ENCODE measurements at regions not wholly inside any gene's neighbourhood (a gene's known extent, or its start where the extent isn't known, plus 50 kb on each side); places are given as distances from the start of the nearest gene placed in this dataset.

DNA sequence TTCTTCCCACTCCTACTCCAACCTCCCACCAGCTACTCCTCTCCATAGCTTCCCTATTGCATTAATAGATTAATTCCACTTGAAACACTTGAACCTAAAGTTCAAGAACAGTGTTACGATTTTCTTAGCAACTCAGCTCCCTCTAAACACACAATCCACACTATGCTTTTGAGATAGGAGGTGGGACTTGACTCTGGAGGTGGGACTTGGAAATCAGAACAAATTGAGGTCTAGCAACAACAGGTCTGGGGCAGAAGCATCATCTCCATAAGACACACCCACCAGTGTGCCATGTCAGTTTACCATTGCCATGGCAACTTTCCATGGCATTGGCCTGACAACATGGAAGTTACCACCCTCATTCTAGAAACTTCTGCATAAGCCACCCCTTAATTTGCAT, 336.5 kb upstream of the ALCAM start:
- no peak for DNase-seq (ENCODE audit: low spot score)

DNA sequence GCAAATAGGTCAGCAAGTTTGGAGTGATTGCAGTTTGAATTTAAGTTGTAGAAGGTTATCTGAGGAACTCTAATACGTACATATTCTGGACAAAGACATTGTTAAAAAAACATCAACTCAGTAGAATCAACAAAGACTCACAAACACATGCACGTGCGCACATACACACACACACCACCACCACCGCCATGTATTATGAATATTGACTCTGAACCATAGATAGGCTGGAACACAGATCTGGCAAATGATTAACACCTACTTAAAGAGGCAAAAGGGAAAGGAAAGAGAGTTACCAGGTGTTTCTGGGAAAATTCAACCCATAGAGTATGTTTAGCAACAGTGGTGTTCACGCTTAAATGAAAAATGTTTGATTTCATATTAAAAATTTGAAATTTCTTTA, 334.2 kb upstream of the ALCAM start:
- DNase-seq (ENCODE audit: low spot score) = no peak

DNA sequence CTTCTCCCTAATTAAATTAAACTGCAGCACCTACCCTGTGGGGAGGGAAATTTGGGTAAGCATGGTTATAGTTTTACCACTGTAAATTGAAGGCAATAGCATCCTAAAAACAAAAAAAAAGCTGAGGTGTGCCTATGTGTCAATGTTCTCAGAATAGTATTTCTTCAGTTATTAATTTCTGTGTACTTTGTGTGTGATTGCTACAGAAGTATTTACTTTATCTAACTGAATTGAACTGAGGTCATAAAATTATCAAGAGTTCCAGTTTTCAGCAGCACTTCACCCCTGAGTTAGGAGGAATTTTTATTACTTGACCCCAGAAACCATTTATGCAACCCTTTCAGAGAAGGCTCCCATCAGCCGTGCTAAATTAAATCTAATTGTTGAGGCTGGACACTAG, 333.6 kb upstream of the ALCAM start:
- DNase-seq (ENCODE audit: low spot score) = no peak

DNA sequence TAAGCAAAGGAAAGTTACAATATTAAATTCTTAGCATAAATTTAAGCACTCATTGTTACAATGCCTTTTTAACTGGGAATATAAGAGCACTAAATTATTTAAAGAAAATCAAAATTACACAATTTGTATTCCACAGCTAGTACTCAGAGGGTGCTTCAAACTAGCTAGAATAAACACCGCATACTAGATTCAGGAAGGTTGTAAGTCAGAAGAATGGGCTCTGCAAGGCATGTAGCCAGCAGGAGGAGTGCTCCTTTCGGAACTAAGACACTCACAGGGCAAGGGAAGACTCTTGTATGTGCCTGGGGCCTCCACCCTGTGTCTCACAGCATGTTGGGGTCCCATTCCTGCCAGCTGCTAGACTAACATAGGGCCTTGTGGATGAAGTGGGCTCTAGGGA, 327.7 kb upstream of the ALCAM start:
- DNase-seq (ENCODE audit: low spot score) = no peak

GRCh38 chr3:105040026-105040622, 326.6 kb upstream of the ALCAM start:
- no peak for DNase-seq (ENCODE audit: low spot score)

- DNase-seq (ENCODE audit: low spot score) = no peak
Observed at GRCh38 chr3:105042586-105042985, 324.1 kb upstream of the ALCAM start.

- DNase-seq (ENCODE audit: low spot score) = no peak
Observed at GRCh38 chr3:105051111-105051510, 315.6 kb upstream of the ALCAM start.

- no peak for DNase-seq (ENCODE audit: low spot score)
Observed at GRCh38 chr3:105051972-105052371, 314.7 kb upstream of the ALCAM start.

DNA sequence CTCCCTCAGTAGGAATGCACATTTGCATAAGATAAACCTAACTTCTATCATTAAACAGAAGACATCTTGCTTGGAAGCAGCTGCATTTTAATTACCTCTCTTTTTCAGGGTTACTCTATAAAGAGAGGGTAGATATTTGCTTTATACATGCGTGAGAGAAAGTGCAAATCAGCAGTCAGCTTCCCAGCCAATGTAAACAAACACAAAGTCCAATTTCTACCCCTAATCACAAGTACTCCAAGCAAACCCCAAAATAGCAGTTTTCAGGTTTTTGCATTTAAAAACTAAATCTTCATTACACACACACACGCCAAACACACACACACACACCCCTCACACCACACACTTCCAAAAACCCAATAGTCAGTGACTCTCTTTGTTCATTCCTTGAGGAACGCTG, 303.9 kb upstream of the ALCAM start:
- DNase-seq (ENCODE audit: low spot score) = no peak

DNA sequence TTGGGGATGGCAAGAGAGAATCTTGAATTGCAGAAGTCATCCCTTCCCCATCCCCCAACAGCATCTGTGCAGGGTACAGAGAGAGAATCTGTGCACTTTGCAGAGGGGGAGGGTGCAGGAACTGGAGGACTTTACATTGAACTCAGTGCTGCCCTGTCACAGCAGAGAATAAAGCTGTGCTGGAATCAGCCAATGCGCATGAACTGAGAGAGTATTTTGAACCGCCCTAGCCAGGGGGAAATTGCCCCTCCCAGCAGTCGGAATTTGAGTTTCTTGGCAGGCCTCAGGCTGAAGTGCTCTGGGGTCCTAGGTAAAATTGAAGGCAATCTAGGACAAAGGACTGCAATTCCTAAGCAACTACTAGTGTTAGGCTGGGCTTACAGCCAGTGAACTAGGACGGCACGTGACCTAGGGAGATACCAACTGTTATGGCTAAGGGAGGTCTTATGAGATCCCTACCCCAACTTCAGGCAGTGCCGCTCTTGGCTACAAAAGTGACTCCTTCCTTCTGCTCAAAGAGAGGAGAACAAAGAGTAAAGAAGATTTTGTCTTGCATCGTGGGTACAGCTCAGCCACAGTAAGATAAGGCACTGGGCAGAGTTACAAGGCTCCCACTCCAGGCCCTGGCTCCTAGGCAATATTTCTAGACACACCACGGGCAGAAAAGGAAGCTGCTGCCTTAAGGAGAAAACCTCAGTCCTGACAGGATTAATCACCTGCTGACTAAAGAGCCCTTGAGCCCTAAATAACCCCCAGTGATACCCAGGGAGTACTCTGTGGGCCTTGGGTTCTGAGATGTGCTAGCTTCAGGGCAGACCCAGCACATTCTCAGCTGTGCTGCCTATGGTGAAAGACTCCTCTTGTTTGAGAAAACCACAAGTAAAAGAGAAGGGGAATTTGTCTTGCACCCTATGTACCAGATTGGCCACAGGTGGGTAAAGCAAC, 300.5 kb upstream of the ALCAM start:
- DNase-seq (ENCODE audit: low spot score) = no peak

- no peak for DNase-seq (ENCODE audit: low spot score)
Observed at GRCh38 chr3:105067361-105067760, 299.3 kb upstream of the ALCAM start.

DNA sequence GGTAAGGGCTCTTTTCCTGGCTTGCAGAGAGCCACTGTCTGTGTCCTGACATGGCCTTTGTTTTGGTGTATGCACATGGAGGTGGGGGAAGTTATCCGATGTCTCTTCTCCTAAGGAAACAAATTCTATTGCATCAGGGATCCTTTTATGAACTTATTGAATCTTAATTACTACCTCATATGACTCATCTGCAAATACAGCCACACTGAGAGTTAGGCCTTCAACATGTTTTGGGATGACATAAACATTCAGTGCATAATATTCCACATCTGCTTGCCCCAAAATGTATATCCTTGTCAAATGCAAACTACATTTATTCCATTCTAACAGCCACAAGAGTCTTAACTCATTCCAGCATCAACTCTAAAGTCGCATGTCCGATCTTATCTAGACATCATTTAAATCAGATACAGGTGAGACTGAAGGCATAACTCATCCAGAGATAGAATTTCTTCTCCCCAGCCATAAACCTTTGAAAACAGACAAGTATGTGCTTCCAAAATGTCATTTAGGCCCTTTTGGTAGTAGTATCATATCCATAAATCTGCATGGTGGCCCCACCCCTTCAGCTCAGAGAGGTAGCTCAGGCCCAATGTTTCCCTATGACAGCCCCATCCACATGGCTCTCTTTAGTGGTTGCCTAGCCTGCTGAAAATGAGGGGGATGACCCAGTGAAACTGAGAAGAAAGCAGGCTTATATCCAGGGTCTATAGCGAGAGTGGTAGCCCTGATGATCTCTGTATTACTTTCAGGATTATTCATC, 289.5 kb upstream of the ALCAM start:
- DNase-seq (ENCODE audit: low spot score) = no peak

DNA sequence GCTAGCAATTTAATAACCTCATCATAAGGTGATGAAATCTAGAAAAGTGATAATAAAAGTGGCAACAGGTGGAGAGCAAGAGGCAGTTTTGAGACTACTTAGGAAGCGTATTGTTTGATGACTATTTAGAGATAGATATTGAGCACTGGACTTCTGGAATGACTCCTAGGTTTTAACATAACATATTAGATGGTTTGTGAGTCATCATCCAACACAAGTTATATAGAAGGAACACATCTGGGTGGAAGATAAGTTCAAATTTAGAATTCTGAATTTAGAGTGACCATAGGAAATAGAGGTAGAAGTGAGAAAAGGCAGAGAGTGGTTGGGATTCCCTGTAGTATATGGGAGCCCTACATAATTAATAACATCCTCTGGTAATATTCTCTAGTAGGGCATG, 282.8 kb upstream of the ALCAM start:
- DNase-seq (ENCODE audit: low spot score) = no peak

- DNase-seq (ENCODE audit: low spot score) = no peak
Observed at GRCh38 chr3:105085506-105085905, 281.2 kb upstream of the ALCAM start.

DNA sequence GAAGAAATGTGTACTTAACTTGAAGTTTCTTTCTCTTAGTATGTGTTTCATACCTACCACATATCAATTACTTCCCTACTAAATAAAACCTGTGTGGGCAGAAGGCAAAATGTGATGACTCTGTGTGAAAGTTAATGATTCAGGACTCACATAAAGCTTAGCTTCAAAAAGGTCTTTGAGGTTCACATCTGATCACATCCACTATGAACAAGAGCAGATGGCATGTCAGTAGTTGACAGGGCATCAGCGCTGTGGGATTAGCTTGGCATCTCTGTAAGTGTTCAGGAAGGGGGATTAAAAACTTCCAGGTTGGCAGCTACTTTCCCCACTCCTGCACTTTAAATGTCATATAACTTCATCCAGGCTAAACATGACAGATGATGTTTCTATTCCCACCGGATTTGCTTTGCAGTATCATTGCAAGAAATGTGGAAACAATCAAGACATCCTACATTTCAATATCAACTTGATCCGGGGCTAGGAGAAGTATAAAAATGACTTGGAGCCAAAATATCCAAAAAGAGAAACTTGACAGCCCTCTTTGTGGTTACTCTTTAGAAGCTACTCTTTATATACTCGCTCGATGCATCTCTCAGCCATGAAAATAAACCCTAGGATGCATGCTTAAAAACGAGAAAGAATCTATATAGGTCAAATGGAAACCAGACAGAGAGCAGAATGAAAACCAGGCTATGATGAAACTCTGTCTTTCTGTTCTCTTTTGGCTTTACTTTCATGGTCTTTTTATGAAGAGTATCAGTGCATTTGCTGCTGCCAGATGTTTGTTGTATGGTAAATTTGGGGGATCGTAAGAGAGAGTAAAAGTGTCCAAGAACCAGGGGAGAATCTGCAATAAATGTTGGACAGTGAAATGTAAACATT, 273.1 kb upstream of the ALCAM start:
- DNase-seq (ENCODE audit: low spot score) = no peak

DNA sequence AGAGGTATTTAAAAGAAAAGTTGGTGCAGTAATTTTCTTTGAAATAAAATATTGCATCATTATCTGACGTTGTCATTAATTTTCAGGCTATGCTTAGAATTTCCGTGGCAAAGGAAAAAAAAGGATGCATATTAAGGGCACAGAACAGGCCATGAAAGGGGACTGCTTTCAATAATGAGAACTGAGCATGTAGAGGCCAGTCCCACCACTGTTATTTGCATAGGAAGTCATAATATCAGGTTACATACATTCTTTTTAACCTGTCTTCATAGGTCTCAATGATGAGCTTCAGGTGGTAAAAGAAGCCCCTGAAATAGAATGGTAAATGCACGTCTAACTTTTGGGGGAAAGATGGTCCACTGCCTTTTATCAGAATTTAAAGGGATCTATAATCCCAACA, 272.1 kb upstream of the ALCAM start:
- no peak for DNase-seq (ENCODE audit: low spot score)

GRCh38 chr3:105096071-105096470, 270.6 kb upstream of the ALCAM start:
- DNase-seq (ENCODE audit: low spot score) = no peak

DNA sequence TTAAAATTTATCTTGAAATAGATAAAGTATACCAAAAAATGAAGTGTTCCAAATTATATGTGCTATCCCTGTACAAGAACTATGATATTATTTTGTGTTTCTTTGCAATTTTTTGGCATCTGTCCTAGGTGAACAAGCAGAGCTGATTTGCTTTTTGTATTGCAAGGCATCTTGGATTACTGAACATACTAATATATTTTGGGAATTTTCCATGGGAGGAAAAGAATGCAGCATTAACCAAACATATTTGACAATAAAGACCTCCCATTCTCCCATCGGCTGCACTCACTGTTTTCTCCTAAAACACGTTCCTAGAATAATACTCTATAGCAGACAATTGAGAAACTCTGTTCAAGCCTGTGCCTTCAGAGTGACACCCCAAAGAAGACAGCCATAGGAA, 265.1 kb upstream of the ALCAM start:
- DNase-seq (ENCODE audit: low spot score) = no peak

GRCh38 chr3:105103139-105103538, 263.6 kb upstream of the ALCAM start:
- no peak for DNase-seq (ENCODE audit: low spot score)

DNA sequence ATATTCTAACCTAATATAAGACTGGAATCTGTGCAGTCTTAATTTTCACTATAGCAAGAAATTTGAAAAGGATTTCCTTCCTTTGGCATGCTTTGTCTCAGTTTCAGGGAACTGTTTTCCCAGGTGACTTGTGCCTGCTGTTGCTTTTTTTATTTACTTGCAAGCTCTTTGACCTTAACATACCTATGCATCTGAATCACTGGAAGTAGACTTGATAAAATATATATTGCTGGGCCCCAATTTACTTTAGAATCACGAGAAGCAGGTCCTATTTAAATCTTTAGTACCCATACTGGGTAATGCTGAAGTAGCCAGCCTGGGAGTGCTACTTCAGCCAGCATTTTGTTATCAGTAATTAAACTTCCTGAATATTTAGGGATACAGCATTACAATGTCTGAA, 257.9 kb upstream of the ALCAM start:
- DNase-seq (ENCODE audit: low spot score) = no peak

- DNase-seq (ENCODE audit: low spot score) = no peak
Observed at GRCh38 chr3:105118905-105119304, 247.8 kb upstream of the ALCAM start.

- DNase-seq (ENCODE audit: low spot score) = no peak
Observed at GRCh38 chr3:105119801-105120340, 246.8 kb upstream of the ALCAM start.

All from pons (tissue), 1 donor.